DMS114 treated with DMSO at 0.1 percent for 48 hours (cell line): ENCODE measurements at regions not wholly inside any gene's neighbourhood (a gene's known extent, or its start where the extent isn't known, plus 50 kb on each side); places are given as distances from the start of the nearest gene placed in this dataset.
A peak's percentile ranks its signal among the peaks of the same experiment; 100 is the strongest.

Source experiments
- DNase-seq: peaks from one replicate; lab custom pipeline; 2025; ENCODE audit not compliant: unreplicated experiment; lab: John Stamatoyannopoulos, UW

DNA sequence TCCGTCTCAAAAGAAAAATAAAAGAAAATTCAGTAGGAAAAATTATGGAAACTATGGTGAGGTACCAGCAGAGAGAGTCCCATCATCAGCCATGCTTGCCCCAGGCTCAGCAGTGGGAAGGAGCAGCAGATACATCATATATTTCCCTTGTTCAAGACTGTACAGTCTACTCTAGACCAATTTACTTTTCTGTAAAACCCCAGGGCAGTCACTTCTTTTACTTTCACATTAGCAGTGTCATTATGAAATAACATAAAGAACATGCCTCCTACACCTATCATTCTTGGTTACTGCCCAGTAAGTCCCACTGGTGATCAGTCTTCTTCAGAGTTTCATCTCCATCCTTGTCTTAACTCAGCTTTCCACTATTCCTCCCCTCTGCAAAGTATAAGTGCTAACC lies 1145.0 kb downstream of the MAT2B start:
- no peak for DNase-seq

- no peak for DNase-seq
These were observed 1146.3 kb downstream of the MAT2B start for GRCh38 chr5:164651546-164652275.

GRCh38 chr5:164652276-164652660 lies 1146.8 kb downstream of the MAT2B start:
- DNase-seq, result no peak

DNA sequence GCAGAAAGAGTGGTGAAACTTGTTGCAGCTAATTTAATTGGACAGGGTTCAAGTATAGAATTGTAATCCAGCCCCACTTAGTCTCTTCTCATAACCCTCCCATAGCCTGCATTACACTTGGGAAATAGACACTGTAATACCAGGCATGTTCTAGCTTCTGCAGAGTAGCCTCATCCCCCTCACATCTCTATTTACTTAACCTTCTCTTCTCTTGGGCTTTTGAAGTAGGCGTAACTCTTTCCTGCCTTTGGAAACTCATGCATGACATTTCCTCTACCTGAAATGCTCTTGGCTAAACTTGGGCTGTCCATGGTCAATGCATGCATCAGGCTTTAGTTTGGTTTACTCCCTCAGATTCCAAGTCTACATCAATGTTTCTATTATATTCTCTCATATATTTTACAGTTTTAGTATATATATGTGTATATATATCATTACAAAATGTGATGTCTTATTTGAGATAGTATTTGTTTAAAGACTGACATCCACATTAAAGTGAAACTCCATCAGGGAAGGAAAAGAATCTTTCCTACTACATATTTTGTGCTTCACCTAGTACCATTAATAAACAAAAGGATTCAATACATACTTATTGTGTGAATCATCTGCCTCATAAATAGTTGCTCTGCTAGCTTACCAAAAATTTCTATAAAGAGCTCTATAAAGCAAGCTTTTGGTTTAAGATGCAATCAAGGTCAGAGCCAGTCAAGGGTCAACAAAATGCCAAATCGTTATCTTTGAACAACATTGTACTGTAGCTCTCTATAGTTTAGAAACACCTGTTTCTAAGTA lies 1158.0 kb downstream of the MAT2B start:
- no peak for DNase-seq

DNA sequence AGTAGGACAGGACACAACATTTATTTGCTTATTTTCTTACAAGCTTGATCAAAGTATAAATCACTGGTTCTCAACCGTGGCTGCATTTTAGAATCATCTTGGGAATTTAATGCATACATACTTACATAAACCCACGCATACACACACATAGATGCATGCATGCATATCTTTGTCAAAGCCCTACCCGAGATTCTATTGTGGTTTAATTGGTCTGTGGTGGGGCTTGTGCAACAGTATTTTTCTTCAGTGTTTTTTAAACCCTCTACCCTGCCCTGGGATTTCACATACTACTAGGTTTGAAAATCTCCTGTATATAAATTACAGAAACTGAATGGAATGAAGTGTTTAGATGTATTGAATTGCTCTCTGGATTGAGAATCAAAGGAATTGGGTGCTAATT lies 1166.2 kb downstream of the MAT2B start:
- DNase-seq, result no peak

- no peak for DNase-seq
These were observed 1166.8 kb downstream of the MAT2B start for GRCh38 chr5:164672205-164672604.

DNA sequence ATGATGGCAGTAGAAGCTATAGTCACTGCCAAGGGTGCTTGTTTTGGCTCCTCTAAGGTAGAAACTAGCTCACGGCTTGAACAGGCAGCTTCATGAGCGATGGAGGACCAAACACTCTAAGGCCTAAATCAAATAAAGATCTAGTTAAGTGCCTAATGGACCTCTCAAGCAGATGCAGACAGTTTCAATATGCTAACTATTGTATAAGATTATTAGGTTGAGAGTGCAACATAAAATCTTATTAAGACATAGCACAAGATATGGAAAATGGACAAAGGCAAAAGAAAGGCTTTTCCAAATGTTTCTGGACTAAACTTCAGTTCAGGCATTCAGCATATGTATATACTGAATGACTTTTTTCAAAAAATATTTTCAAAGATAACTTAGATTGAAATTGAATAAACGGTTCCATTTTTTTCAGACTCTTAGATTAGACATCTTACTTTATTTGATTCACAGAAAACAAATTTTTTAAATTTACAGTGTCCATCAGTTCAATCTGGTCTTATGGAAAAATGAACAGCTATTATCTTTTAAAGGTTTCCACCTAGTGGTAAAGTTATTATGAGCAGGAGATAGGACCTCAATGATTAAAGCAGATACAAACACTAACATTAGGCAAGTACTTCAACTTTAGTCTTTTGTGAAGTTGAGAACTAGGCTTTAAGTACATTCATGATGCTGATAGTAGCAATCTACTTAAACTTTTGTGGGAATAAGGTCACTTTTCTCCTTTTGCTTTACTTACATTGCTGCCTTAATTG lies 1167.7 kb downstream of the MAT2B start:
- DNase-seq, result peak; percentile 5

DNA sequence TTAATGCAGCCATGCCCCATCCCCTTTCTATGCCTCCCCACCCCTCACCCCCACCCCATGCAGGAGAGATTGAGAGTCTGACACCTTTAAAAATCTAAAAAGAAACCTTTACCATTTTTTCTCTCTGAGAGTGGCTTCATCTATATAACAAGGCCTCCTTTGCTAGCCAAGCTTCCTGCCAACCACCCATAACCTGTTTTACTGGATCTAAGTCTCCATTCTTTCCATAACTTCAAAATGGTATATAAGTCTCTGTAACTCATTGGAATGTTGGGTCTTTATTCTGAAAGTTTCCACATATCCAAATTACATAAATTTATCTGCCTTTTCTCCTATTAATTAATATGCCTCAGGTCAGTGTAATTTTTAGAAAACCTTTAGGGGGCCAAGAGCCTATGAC lies 1174.0 kb downstream of the MAT2B start:
- no peak for DNase-seq

- no peak for DNase-seq
These were observed 1174.8 kb downstream of the MAT2B start for GRCh38 chr5:164680216-164680615.

GRCh38 chr5:164680812-164681520 lies 1175.5 kb downstream of the MAT2B start:
- DNase-seq, result no peak

GRCh38 chr5:164687391-164687790 lies 1182.0 kb downstream of the MAT2B start:
- no peak for DNase-seq

GRCh38 chr5:164688437-164688836 lies 1183.0 kb downstream of the MAT2B start:
- no peak for DNase-seq

DNA sequence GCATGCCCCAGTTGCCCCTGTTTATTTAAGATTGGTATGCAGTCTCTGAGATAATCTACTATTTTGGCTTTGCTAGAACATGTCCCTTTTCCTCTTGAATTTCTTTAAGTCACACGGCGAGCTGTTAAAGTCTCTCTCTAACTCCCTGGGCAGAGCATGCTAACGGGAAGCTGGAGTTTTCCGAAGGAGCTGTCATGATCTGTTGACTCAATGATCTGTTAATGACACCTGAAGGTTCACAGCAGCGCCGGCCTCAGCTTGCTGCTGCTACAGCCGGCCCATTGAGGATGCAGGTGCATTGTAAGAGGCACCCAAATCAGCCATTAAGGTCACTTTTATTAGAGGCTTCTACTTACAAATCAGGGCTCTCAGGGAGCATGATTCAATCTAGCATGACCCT lies 1203.4 kb downstream of the MAT2B start:
- DNase-seq, result no peak

DNA sequence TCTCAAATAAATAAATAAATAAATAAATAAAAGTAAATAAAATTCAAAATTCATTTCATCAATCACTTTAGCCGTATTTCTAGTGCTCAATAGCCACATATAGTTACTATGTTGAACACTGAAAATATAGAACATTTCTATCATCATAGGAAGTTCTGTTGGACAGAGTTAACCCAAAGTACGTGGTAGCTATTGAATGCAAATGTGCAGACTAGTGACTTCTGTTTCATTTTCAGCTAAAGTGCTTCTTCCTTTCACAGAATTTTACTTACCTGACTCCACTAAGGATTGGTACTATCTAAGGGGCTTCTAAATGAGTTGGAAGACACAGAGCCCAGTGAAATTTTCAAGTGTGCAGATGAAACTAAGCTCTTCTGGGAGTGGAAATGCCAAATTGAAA lies 1208.3 kb downstream of the MAT2B start:
- DNase-seq, result no peak

GRCh38 chr5:164721116-164721515 lies 1215.7 kb downstream of the MAT2B start:
- DNase-seq, result no peak

GRCh38 chr5:164721656-164722055 lies 1216.2 kb downstream of the MAT2B start:
- DNase-seq, result no peak

GRCh38 chr5:164722702-164723101 lies 1217.3 kb downstream of the MAT2B start:
- DNase-seq, result no peak

DNA sequence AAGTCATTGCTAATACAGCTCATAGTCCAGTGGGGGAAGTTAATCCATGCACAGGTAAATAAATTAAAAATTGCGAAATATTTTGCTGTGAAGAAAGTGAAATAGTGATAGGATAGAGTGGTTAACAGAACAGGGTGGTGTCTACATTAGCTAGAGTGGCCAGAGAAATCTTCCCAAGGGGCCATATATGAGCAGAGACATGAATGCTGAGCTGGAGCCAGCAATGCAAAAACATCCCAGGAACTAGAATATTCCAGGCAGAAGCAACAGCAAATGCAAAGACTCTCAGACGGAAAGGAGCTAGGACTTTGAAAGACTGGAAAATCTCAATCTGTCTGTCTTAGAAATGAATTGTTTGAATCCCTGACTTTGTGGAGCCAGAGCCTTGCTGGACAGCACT lies 1221.6 kb downstream of the MAT2B start:
- no peak for DNase-seq

- no peak for DNase-seq
These were observed 1223.3 kb downstream of the MAT2B start for GRCh38 chr5:164728733-164729132.

- DNase-seq, result no peak
These were observed 1229.9 kb downstream of the MAT2B start for GRCh38 chr5:164735334-164735733.

GRCh38 chr5:164741376-164741775 lies 1236.0 kb downstream of the MAT2B start:
- no peak for DNase-seq
